Neural cell (in vitro differentiated cells): ENCODE measurements at regions not wholly inside any gene's neighbourhood (a gene's known extent, or its start where the extent isn't known, plus 50 kb on each side); places are given as distances from the start of the nearest gene placed in this dataset.

ENCODE experiments used
- H2AFZ ChIP-seq: fragments of 200-600, 300-800 bp; sonication (generic), shearing (Covaris generic); 2 replicates; pipeline ENCODE4 v1.6.0; 2014; ENCODE audit warnings: low read depth, mild to moderate bottlenecking, antibody characterized with exemption, low read length, moderate library complexity
- H3F3A ChIP-seq: fragments of 200-600 bp; shearing (Covaris generic); 2 replicates; pipeline ENCODE4 v1.6.1; 2016; ENCODE audit warnings: mild to moderate bottlenecking, moderate library complexity, mixed read lengths, antibody characterized with exemption, low read length; ENCODE audit not compliant: insufficient read depth, poor library complexity, severe bottlenecking
- H3K27ac ChIP-seq: fragments of 200-600, 300-800 bp; sonication (generic), shearing (Covaris generic); 2 replicates; pipeline ENCODE4 v1.5.1; 2014; ENCODE audit warnings: mild to moderate bottlenecking, low read length, moderate library complexity
- H3K27me3 ChIP-seq: fragments of 300-800, 200-600 bp; sonication (generic), shearing (Covaris generic); 2 replicates; pipeline ENCODE4 v1.6.0; 2014; ENCODE audit warnings: mild to moderate bottlenecking, low read depth, low read length, moderate library complexity; ENCODE audit not compliant: insufficient read depth
- H3K36me3 ChIP-seq: fragments of 300-800, 200-600 bp; sonication (generic), shearing (Covaris generic); 2 replicates; pipeline ENCODE4 v1.5.1; 2014; ENCODE audit warnings: mild to moderate bottlenecking, antibody characterized with exemption, low read length, moderate library complexity; ENCODE audit not compliant: insufficient read depth
- H3K4me2 ChIP-seq: fragments of 300-800, 200-600 bp; sonication (generic), shearing (Covaris generic); 2 replicates; pipeline ENCODE4 v1.6.0; 2014; ENCODE audit warnings: mild to moderate bottlenecking, low read length
- H3K4me3 ChIP-seq: fragments of 300-800, 200-600 bp; sonication (generic), shearing (Covaris generic); 2 replicates; pipeline ENCODE4 v1.5.1; 2014; ENCODE audit warnings: mild to moderate bottlenecking, low read length, moderate library complexity
- H3K79me2 ChIP-seq: fragments of 200-600 bp; shearing (Covaris generic); replicated peaks from 2 replicates; pipeline ENCODE4 v1.6.0; 2014; ENCODE audit warnings: mild to moderate bottlenecking, low read length, moderate library complexity; ENCODE audit not compliant: insufficient read depth
- H3K9ac ChIP-seq: fragments of 300-800, 200-600 bp; sonication (generic), shearing (Covaris generic); 2 replicates; pipeline ENCODE4 v1.6.1; 2016; ENCODE audit warnings: mild to moderate bottlenecking, low read length, mixed read lengths
- H3K9me2 ChIP-seq: fragments of 200-600 bp; shearing (Covaris generic); 2 replicates; pipeline ENCODE4 v1.6.1; 2016; ENCODE audit warnings: mild to moderate bottlenecking, low read length, mixed read lengths; ENCODE audit not compliant: insufficient read depth
- H3K9me3 ChIP-seq: fragments of 200-600, 300-800 bp; sonication (generic), shearing (Covaris generic); 2 replicates; pipeline ENCODE4 v1.6.1; 2016; ENCODE audit warnings: mild to moderate bottlenecking, mixed run types, low read length, moderate library complexity, mixed read lengths
- H4K20me1 ChIP-seq: fragments of 200-600 bp; shearing (Covaris generic); 2 replicates; pipeline ENCODE4 v1.6.1; 2016; ENCODE audit warnings: mild to moderate bottlenecking, mixed run types; ENCODE audit not compliant: insufficient read depth
- CTCF ChIP-seq: fragments of 450-650 bp; IDR thresholded peaks from 2 replicates; pipeline ENCODE4 v1.5.1; 2014; ENCODE audit warnings: antibody characterized with exemption, mild to moderate bottlenecking, moderate library complexity; ENCODE audit not compliant: poor library complexity, severe bottlenecking
- EP300 ChIP-seq: fragments of 450-650 bp; conservative IDR thresholded peaks from 2 replicates; pipeline ENCODE4 v1.6.1; 2014; ENCODE audit warnings: antibody characterized with exemption, mild to moderate bottlenecking, moderate library complexity; ENCODE audit not compliant: poor library complexity, severe bottlenecking
- EZH2 ChIP-seq: fragments of 200-600, 300-800 bp; shearing (Covaris generic), sonication (generic); IDR thresholded peaks from 2 replicates; pipeline ENCODE4 v1.6.1; 2014; ENCODE audit warnings: antibody characterized with exemption, low read length, borderline replicate concordance, mild to moderate bottlenecking; ENCODE audit not compliant: insufficient read depth, poor library complexity, severe bottlenecking
- MXI1 ChIP-seq: fragments of 450-650 bp; conservative IDR thresholded peaks from 2 replicates; pipeline ENCODE4 v1.6.1; 2014; ENCODE audit warnings: antibody characterized with exemption, mild to moderate bottlenecking; ENCODE audit not compliant: poor library complexity, severe bottlenecking
- POLR2AphosphoS5 ChIP-seq: IDR thresholded peaks from 2 replicates; pipeline ENCODE4 v1.6.1; 2012
- RAD21 ChIP-seq: fragments of 450-650 bp; conservative IDR thresholded peaks from 2 replicates; pipeline ENCODE4 v1.6.1; 2014; ENCODE audit warnings: antibody characterized with exemption, mild to moderate bottlenecking, moderate library complexity
- REST ChIP-seq: IDR thresholded peaks from 2 replicates; pipeline ENCODE4 v1.6.1; 2012; ENCODE audit warnings: borderline replicate concordance
- SMC3 ChIP-seq: fragments of 450-650 bp; conservative IDR thresholded peaks from 2 replicates; pipeline ENCODE4 v1.6.1; 2014; ENCODE audit warnings: antibody characterized with exemption, mild to moderate bottlenecking, moderate library complexity; ENCODE audit not compliant: poor library complexity
- TAF1 ChIP-seq: IDR thresholded peaks from 2 replicates; pipeline ENCODE4 v1.6.1; 2012; ENCODE audit warnings: low read depth

GRCh38 chr9:115306865-115307264, 188.9 kb upstream of the TNC start:
- Histone ChIP-seq H3K27me3 (no peaks in the 10 kb centered on the region), H2AFZ (no peak overlapping the region), H3F3A (no peaks in the 10 kb centered on the region), H3K79me2 (no peaks in the 10 kb centered on the region), H3K9me3 (no peaks in the 10 kb centered on the region), H3K27ac (no peak overlapping the region), H3K9ac (no peak overlapping the region), H3K4me2 (no peak overlapping the region), H3K4me3 (no peak overlapping the region), H3K36me3 (no peaks in the 10 kb centered on the region), H3K9me2 (no peaks in the 10 kb centered on the region), H4K20me1 (no peaks in the 10 kb centered on the region)
- TF ChIP-seq EP300 (no peak), SMC3 (no peak), CTCF (no peak), POLR2AphosphoS5 (no peak), EZH2 (no peak), RAD21 (no peak), TAF1 (no peak), REST (no peak), MXI1 (no peak)

GRCh38 chr9:115313545-115313944, 195.6 kb upstream of the TNC start:
- H3K79me2 ChIP-seq = no peaks in the 10 kb centered on the region
- H4K20me1 ChIP-seq = no peaks in the 10 kb centered on the region
- H3K27me3 ChIP-seq = no peaks in the 10 kb centered on the region
- TF ChIP-seq CTCF = no peak
- TF ChIP-seq POLR2AphosphoS5 = no peak
- TF ChIP-seq RAD21 = no peak
- no peak for TF ChIP-seq EP300
- no peak for TF ChIP-seq MXI1
- no peak for TF ChIP-seq SMC3
- H3K9me3 ChIP-seq = no peaks in the 10 kb centered on the region
- no peak overlapping the region for H3K4me3 ChIP-seq
- H3K9ac ChIP-seq = no peak overlapping the region
- H3F3A ChIP-seq = no peaks in the 10 kb centered on the region
- no peak overlapping the region for H3K4me2 ChIP-seq
- no peak overlapping the region for H3K27ac ChIP-seq
- no peak overlapping the region for H2AFZ ChIP-seq
- no peaks in the 10 kb centered on the region for H3K9me2 ChIP-seq
- H3K36me3 ChIP-seq = no peaks in the 10 kb centered on the region
